ENCODE measurements at regions not wholly inside any gene's neighbourhood (a gene's known extent, or its start where the extent isn't known, plus 50 kb on each side); places are given as distances from the start of the nearest gene placed in this dataset.
A peak's percentile ranks its signal among the peaks of the same experiment; 100 is the strongest.

- TF ChIP-seq JUND (IDR thresholded peaks at IDR 0.05; ENCODE audit: low read depth), result no peak
- in situ Hi-C loops (cut with HindIII; ENCODE audit: low pct_unique_long_range_greater_than_20kb, low sequenced_read_pairs), result no loop called here
- no peak for DNase-seq (ENCODE audit: low read depth in 1 of 2, low spot score in 1 of 2)
Observed at GRCh38 chr9:84138541-84138940, 157.9 kb downstream of the RMI1 start.

- DNase-seq (ENCODE audit: low read depth in 1 of 2, low spot score in 1 of 2), result peak in 1 of 2 experiments; percentile 39
- in situ Hi-C loops (cut with HindIII; ENCODE audit: low pct_unique_long_range_greater_than_20kb, low sequenced_read_pairs), result no loop called here
- no peak for TF ChIP-seq JUND (IDR thresholded peaks at IDR 0.05; ENCODE audit: low read depth)
Observed at GRCh38 chr9:84139296-84140070, 158.9 kb downstream of the RMI1 start.

GRCh38 chr9:84140535-84141101 lies 160.0 kb downstream of the RMI1 start:
- DNase-seq (ENCODE audit: low read depth in 1 of 2, low spot score in 1 of 2), result no peak
- in situ Hi-C loops (cut with HindIII; ENCODE audit: low pct_unique_long_range_greater_than_20kb, low sequenced_read_pairs), result no loop called here
- TF ChIP-seq JUND (IDR thresholded peaks at IDR 0.05; ENCODE audit: low read depth), result no peak

- no peak for DNase-seq (ENCODE audit: low read depth in 1 of 2, low spot score in 1 of 2)
- in situ Hi-C loops (cut with HindIII; ENCODE audit: low pct_unique_long_range_greater_than_20kb, low sequenced_read_pairs), result no loop called here
- no peak for TF ChIP-seq JUND (IDR thresholded peaks at IDR 0.05; ENCODE audit: low read depth)
Observed at GRCh38 chr9:84141741-84142370, 161.3 kb downstream of the RMI1 start.

- no peak for DNase-seq (ENCODE audit: low read depth in 1 of 2, low spot score in 1 of 2)
- no peak for TF ChIP-seq JUND (IDR thresholded peaks at IDR 0.05; ENCODE audit: low read depth)
- in situ Hi-C loops (cut with HindIII; ENCODE audit: low pct_unique_long_range_greater_than_20kb, low sequenced_read_pairs), result no loop called here
Observed at GRCh38 chr9:84145031-84145430, 164.4 kb downstream of the RMI1 start.

- no peak for TF ChIP-seq JUND (IDR thresholded peaks at IDR 0.05; ENCODE audit: low read depth)
- in situ Hi-C loops (cut with HindIII; ENCODE audit: low pct_unique_long_range_greater_than_20kb, low sequenced_read_pairs), result no loop called here
- DNase-seq (ENCODE audit: low read depth in 1 of 2, low spot score in 1 of 2), result no peak
Observed at GRCh38 chr9:84145780-84146179, 165.2 kb downstream of the RMI1 start.

GRCh38 chr9:84146893-84147710 lies 166.5 kb downstream of the RMI1 start:
- no peak for TF ChIP-seq JUND (IDR thresholded peaks at IDR 0.05; ENCODE audit: low read depth)
- peak in 1 of 2 experiments; percentile 39 for DNase-seq (ENCODE audit: low read depth in 1 of 2, low spot score in 1 of 2)
- in situ Hi-C loops (cut with HindIII; ENCODE audit: low pct_unique_long_range_greater_than_20kb, low sequenced_read_pairs), result no loop called here

- DNase-seq (ENCODE audit: low read depth in 1 of 2, low spot score in 1 of 2), result no peak
- in situ Hi-C loops (cut with HindIII; ENCODE audit: low pct_unique_long_range_greater_than_20kb, low sequenced_read_pairs), result no loop called here
Observed at GRCh38 chr9:84151236-84151635, 170.6 kb downstream of the RMI1 start.

GRCh38 chr9:84151640-84152039 lies 171.0 kb downstream of the RMI1 start:
- no peak for DNase-seq (ENCODE audit: low read depth in 1 of 2, low spot score in 1 of 2)
- TF ChIP-seq JUND (IDR thresholded peaks at IDR 0.05; ENCODE audit: low read depth), result no peak
- in situ Hi-C loops (cut with HindIII; ENCODE audit: low pct_unique_long_range_greater_than_20kb, low sequenced_read_pairs), result no loop called here

More at GRCh38 chr9:84151236-84151635, 170.6 kb downstream of the RMI1 start:
- no peak for TF ChIP-seq JUND (IDR thresholded peaks at IDR 0.05; ENCODE audit: low read depth)

- DNase-seq (ENCODE audit: low read depth in 1 of 2, low spot score in 1 of 2), result no peak
- no peak for TF ChIP-seq JUND (IDR thresholded peaks at IDR 0.05; ENCODE audit: low read depth)
- in situ Hi-C loops (cut with HindIII; ENCODE audit: low pct_unique_long_range_greater_than_20kb, low sequenced_read_pairs), result no loop called here
Observed at GRCh38 chr9:84152204-84152603, 171.6 kb downstream of the RMI1 start.

- no peak for TF ChIP-seq JUND (IDR thresholded peaks at IDR 0.05; ENCODE audit: low read depth)
- in situ Hi-C loops (cut with HindIII; ENCODE audit: low pct_unique_long_range_greater_than_20kb, low sequenced_read_pairs), result no loop called here
Observed at GRCh38 chr9:84153885-84154284, 173.3 kb downstream of the RMI1 start.

GRCh38 chr9:84154320-84154719 lies 173.7 kb downstream of the RMI1 start:
- in situ Hi-C loops (cut with HindIII; ENCODE audit: low pct_unique_long_range_greater_than_20kb, low sequenced_read_pairs), result no loop called here
- no peak for DNase-seq (ENCODE audit: low read depth in 1 of 2, low spot score in 1 of 2)
- no peak for TF ChIP-seq JUND (IDR thresholded peaks at IDR 0.05; ENCODE audit: low read depth)

More at GRCh38 chr9:84153885-84154284, 173.3 kb downstream of the RMI1 start:
- no peak for DNase-seq (ENCODE audit: low read depth in 1 of 2, low spot score in 1 of 2)

Measured in T47D (cell line).